D721Med (cell line): ENCODE measurements at regions not wholly inside any gene's neighbourhood (a gene's known extent, or its start where the extent isn't known, plus 50 kb on each side); places are given as distances from the start of the nearest gene placed in this dataset.

ENCODE experiments used
- DNase-seq: peaks from one replicate; pipeline ENCODE4 v3.0.0; 2011; ENCODE audit warnings: low spot score; ENCODE audit not compliant: insufficient read length
- FAIRE-seq: peaks from 2 replicates; lab custom pipeline; 2011; peaks lifted over from hg19 to GRCh38; lab: Jason Lieb, UNC
- CTCF ChIP-seq: IDR thresholded peaks from 2 replicates; pipeline ENCODE4 v1.5.1; 2012; ENCODE audit warnings: mild to moderate bottlenecking, control low read depth; ENCODE audit not compliant: insufficient read depth; ENCODE audit errors: missing control alignments

GRCh38 chr3:30456264-30456663 is 150.1 kb upstream of the TGFBR2 start:
- FAIRE-seq: no peak
- TF ChIP-seq CTCF: no peak
- DNase-seq: no peak

GRCh38 chr3:30457081-30457480 is 149.3 kb upstream of the TGFBR2 start:
- no peak for FAIRE-seq
- DNase-seq: no peak
- no peak for TF ChIP-seq CTCF

GRCh38 chr3:30457726-30458125 is 148.7 kb upstream of the TGFBR2 start:
- DNase-seq: no peak
- TF ChIP-seq CTCF: no peak
- no peak for FAIRE-seq

GRCh38 chr3:30458376-30459171 is 147.8 kb upstream of the TGFBR2 start:
- DNase-seq: no peak
- no peak for FAIRE-seq
- no peak for TF ChIP-seq CTCF

GRCh38 chr3:30461311-30461710 is 145.1 kb upstream of the TGFBR2 start:
- TF ChIP-seq CTCF: no peak
- DNase-seq (no peak), FAIRE-seq (no peak)

- FAIRE-seq: no peak
- no peak for TF ChIP-seq CTCF
- no peak for DNase-seq
Measured at GRCh38 chr3:30462721-30463470, 143.5 kb upstream of the TGFBR2 start.

GRCh38 chr3:30464381-30464780 is 142.0 kb upstream of the TGFBR2 start:
- no peak for FAIRE-seq
- DNase-seq: no peak
- TF ChIP-seq CTCF: no peak
